Limb (tissue), 2 donors: ENCODE measurements at regions not wholly inside any gene's neighbourhood (a gene's known extent, or its start where the extent isn't known, plus 50 kb on each side); places are given as distances from the start of the nearest gene placed in this dataset.
A peak's percentile ranks its signal among the peaks of the same experiment; 100 is the strongest.

Experiments used
- DNase-seq, 2 donors: peaks; one replicate each; pipeline ENCODE4 v3.0.0-alpha.2; 2016; ENCODE audit errors: extremely low spot score in 2 of 2

GRCh38 chr2:157127249-157128012, 130.1 kb upstream of the GALNT5 start:
- no peak for DNase-seq

DNA sequence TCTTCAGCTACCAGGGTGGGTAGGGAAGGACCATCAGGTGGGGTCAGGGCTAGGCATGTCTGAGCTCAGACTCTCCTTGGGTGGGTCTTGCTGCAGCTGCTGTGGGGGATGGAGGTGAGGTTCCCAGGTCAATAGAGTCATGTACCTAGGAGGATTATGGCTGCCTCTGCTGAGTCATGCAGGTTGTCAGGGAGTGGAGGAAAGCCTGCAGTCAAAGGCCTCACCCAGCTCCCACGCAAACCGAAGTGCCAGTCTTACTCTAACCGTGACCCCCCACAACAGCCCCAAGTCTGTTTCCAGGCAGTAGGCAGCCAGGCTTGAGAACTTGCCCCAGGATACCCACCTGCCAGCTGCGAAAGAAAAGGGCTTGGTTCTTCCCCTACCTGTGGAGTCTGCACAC, 113.6 kb upstream of the GALNT5 start:
- DNase-seq: no peak

DNA sequence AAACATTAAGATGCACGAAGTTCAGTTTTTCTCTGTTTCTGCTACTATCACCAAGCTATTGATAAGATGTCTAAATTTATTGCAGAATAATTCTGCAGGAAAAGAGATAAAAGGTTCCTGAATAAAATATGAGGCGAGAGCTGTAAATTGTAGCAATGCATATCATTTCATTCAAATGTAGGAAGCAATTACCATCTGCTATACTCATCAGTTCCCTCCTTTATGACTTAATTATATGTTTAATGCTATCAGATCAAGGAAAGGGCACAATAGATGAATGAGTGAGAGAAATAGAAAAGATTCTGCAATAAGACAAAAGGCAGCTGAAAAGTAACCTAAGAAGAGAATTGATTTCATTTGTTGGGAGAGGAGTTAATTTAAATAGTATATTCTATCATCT, 108.2 kb upstream of the GALNT5 start:
- no peak for DNase-seq

DNA sequence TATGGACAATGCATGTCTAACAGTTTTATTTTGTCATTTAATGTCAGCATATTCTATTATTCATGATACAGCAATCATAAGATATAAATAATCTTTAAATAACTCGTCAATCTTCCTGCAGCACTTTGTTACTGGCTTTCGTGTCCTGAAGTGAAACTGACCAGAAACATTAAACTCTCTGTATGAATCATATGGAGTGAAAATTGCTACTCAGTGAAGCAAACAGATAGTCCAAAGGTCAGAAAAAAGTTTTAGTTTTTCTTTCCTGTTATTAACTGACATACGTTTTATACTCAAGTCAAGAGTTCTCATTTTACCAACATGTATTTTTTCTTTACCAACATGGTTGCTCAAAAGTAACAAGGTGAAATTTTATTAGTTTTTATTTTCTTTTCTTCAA, 106.8 kb upstream of the GALNT5 start:
- no peak for DNase-seq

DNA sequence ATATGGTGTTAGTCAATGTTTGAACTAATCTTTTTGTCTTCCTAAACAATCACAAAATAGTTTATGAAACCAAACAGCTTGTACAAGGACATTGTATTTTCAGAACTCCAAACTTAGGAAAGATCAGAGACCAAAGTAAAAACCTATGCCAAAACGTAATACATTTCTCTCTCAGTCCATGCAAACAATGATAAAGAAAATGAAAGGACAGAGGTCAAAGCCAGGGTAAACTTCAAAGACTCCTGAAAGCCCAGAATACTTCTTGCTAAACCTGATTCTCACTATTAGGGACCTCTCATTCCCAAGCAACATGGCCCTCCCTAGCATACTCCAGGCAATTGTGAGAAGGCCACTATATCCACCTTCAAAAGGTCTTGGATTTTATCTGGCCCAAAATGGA, 105.1 kb upstream of the GALNT5 start:
- DNase-seq: no peak

GRCh38 chr2:157155992-157156391, 101.5 kb upstream of the GALNT5 start:
- no peak for DNase-seq

GRCh38 chr2:157158111-157158510, 99.4 kb upstream of the GALNT5 start:
- DNase-seq: no peak

GRCh38 chr2:157159221-157159934, 98.1 kb upstream of the GALNT5 start:
- DNase-seq: no peak

DNA sequence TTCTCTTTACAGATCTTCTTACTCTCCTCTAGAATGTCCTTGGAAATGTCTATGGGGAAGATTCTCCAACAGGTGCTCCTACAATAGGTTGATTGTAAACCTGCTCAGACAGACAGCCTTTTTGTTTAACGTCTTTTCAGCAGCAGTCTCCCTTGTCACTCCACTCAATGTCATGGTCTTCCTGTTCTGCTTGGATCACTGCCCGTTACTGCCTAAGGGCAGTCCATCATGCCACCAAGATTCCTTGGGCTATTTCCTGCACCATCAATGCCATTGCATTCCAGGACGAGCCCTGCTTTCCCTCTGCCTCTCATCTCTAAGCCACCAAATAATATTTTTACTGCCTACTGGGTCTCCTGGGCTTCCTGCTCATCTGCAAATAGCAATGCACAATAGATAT, 97.4 kb upstream of the GALNT5 start:
- DNase-seq: no peak

GRCh38 chr2:157164370-157164769, 93.1 kb upstream of the GALNT5 start:
- DNase-seq: no peak

- no peak for DNase-seq
Measured at GRCh38 chr2:157164891-157165290, 92.6 kb upstream of the GALNT5 start.

- DNase-seq: no peak
Measured at GRCh38 chr2:157168501-157168900, 89.0 kb upstream of the GALNT5 start.

GRCh38 chr2:157169889-157170288, 87.6 kb upstream of the GALNT5 start:
- DNase-seq: no peak

GRCh38 chr2:157170299-157170698, 87.2 kb upstream of the GALNT5 start:
- no peak for DNase-seq

- DNase-seq: no peak
Measured at GRCh38 chr2:157172239-157172638, 85.3 kb upstream of the GALNT5 start.

GRCh38 chr2:157172866-157173578, 84.5 kb upstream of the GALNT5 start:
- no peak for DNase-seq

DNA sequence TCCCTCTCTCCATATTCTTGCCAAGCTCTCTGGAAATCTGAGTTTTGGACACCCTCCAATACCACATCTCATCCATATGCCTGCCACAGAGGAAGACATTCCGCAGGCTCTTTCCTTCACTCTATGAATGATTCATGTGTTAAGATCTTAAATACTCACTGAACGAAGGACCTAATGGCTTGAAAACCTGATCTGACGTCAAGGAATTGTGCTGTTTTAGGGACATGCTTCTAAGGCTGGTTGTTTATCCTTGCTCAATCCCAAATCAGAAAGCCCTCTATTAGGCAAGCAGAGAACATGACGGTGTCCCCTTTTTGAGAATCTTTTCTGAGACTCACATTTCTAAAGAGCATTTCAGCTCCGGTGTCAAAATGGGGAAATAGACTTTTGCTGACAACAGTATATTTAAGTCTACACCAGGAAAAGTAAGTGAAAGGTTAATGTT, 83.7 kb upstream of the GALNT5 start:
- peak in 1 of 2 donors; percentile 74 for DNase-seq

DNA sequence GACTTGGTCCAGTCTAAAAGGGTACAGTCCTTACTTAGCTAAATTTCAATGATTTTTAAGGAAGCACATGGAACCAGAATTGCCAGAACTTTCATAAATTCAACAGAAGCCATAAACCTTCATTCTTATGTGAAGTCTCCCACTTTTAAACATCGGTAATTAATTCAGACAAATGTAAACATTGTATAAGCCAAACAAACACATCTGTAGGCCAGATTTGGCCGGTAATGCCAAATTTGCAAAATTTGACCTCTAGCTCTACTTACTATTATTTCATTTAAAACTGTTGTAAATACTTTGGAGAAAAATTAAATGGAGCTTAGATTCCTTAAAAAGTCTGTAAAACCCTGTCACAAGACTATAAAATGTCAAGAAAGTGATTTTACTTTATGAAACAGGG, 83.2 kb upstream of the GALNT5 start:
- no peak for DNase-seq

DNA sequence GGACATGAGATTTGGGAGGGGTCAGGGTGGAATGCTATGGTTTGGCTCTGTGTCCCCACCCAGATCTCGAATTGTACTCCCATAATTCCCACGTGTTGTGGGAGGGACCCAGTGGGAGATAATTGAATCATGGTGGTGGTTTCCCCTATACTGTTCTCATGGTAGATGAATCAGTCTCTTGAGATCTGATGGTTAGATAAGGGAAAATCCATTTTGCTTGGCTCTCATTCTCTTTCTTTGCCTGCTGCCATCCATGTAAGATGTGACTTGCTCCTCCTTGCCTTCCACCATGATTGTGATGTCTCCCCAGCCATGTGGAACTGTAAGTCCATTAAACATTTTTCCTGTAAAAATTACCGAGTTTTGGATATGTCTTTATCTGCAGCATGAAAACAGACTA, 80.9 kb upstream of the GALNT5 start:
- no peak for DNase-seq

DNA sequence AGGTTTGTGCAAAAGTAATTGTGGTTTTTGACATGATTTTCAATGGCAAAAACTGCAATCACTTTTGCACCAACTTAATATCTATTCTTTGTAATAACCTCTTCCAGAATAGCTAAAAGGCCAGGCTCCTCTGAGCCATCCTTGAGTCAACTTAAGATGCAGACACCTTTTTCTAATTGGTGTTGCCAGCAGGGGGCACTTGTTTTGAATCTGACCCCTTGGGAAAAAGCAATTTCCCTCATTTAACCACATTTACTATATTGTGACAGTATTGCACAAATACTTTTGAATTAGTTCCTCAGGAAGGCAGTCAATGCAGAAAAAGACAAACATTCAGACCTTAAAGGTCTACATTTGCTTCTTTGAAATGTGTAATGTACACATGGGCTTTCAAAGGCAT, 78.6 kb upstream of the GALNT5 start:
- DNase-seq: no peak

DNA sequence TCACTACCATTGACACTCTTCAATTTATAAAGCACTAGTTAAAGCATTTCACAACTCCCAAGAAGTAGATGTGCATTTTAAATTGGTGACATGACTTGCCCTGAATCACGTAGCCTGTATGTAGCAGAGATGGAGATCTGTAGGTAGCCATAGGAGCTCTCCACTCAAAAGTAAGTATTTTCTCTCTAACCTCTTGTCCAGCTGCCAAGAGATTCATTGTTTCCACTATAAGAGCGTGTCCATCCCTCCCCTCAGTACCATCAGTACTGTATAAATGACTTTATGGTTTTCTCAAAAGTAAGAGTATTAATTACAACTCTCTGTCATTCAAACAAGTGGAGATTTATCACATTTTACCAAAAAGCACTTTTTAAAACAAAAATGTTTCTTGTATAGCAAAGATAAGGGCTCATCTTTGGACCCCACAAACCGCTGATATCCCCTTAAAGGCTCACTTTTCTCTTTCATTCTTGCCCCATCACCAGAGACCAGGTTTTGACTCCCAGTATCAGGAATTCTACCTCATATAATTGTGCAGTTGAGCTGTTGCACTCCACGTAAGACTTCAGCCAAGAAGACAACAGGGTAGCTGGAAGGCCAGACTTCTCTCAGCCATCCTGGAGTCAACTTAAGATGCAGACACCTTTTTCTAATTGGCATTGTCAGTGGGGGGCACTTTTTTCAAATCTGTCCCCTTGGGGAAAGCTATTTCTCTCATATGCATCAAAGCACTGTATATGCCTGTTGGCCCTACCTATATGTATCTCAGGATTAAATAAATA, 78.0 kb upstream of the GALNT5 start:
- DNase-seq: no peak

DNA sequence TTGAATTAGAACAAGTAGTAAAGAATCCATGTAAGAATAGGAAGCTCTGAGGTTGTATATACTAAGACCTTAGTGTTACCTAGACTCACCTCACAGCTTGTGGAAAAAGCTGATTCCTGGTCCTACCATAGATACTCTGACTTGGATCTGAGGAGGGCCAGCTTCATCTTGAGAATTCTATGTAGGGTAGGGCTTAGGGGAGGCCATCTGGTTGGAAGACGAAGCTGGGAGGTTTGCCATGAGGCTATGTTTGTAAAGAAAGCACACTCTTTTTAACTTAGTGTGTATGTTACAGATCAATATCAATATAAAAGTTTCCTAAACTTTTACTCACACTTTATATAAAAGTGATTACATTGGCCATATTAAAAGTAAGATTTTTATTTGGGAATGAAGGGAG, 77.1 kb upstream of the GALNT5 start:
- no peak for DNase-seq
